ENCODE measurements at regions not wholly inside any gene's neighbourhood (a gene's known extent, or its start where the extent isn't known, plus 50 kb on each side); places are given as distances from the start of the nearest gene placed in this dataset.

DNA sequence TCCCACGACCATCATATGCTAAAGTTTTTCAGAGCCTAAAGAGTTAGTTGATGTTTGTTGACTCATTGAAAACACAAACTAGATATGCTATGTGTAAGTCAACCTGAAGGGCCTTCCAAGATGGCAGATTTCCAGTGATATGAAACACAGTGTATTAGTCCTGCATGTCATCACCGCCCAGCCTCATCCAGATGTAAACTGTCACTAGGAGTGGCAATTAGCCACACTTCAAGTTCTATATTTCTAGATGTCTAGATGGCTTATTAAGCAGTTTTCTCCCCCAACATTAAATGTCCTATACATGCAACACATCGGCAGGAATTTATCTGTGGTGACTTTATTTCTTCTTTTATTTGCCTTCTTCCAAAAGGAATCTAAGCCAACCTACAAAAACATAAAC, 444.1 kb upstream of the SMIM21 start:
- no peaks in the 10 kb centered on the region for H3K9me3 ChIP-seq (replicated peaks; ENCODE audit: control insufficient read depth, low read depth, low read length)
- peak; percentile 22 for DNase-seq
- no peaks in the 10 kb centered on the region for H3K36me3 ChIP-seq (ENCODE audit: control insufficient read depth, insufficient read depth, low read length)
- no CpG with 5 or more reads among the region's 3 CpGs for WGBS (ENCODE audit: insufficient coverage)
- no peak overlapping the region for H3K27ac ChIP-seq (ENCODE audit: low read length)
- no peak overlapping the region for H3K4me3 ChIP-seq (ENCODE audit: low read length)
- H3K4me1 ChIP-seq (ENCODE audit: control insufficient read depth, insufficient read depth, low read length) = peaks cover 4% of the 10 kb centered on the region
- H3K27me3 ChIP-seq (ENCODE audit: control insufficient read depth, insufficient read depth, low read length) = no peaks in the 10 kb centered on the region

DNA sequence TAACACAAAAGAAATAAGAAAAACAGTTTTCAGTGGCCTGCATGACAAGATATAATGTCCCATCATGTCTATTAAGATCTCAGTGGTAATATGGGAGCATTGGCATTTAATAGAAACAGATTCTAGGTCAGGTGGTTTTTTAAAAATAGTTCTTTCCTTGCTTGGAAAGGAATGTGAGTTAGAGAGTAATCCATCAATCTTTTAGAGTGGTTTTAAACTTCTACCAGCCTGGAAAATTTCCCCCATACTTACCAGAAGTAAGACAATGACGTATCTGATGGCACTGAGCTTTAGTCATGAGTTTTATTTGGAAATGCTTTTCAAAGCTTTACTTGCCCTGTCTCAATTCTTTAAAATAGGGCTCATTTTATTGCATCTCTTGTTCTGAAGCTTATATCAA, 441.7 kb upstream of the SMIM21 start:
- Histone ChIP-seq H3K4me3 (ENCODE audit: low read length) (no peak overlapping the region), H3K27ac (ENCODE audit: low read length) (peak overlapping the region; percentile 22), H3K27me3 (ENCODE audit: control insufficient read depth, insufficient read depth, low read length) (no peaks in the 10 kb centered on the region), H3K4me1 (ENCODE audit: control insufficient read depth, insufficient read depth, low read length) (peaks cover 2% of the 10 kb centered on the region), H3K9me3 (replicated peaks; ENCODE audit: control insufficient read depth, low read depth, low read length) (no peaks in the 10 kb centered on the region), H3K36me3 (ENCODE audit: control insufficient read depth, insufficient read depth, low read length) (no peaks in the 10 kb centered on the region)
- peak; percentile 69 for DNase-seq
- no CpG with 5 or more reads among the region's 1 CpG for WGBS (ENCODE audit: insufficient coverage)

- H3K27me3 ChIP-seq (ENCODE audit: control insufficient read depth, insufficient read depth, low read length) = no peaks in the 10 kb centered on the region
- no peaks in the 10 kb centered on the region for H3K36me3 ChIP-seq (ENCODE audit: control insufficient read depth, insufficient read depth, low read length)
- H3K4me1 ChIP-seq (ENCODE audit: control insufficient read depth, insufficient read depth, low read length) = peaks cover 2% of the 10 kb centered on the region
- no peaks in the 10 kb centered on the region for H3K9me3 ChIP-seq (replicated peaks; ENCODE audit: control insufficient read depth, low read depth, low read length)
- DNase-seq = no peak
- H3K4me3 ChIP-seq (ENCODE audit: low read length) = no peak overlapping the region
- 86% methylated on average over 8 of the region's 9 CpGs for WGBS (ENCODE audit: insufficient coverage)
- no peak overlapping the region for H3K27ac ChIP-seq (ENCODE audit: low read length)
Measured at GRCh38 chr18:75868031-75868430, 440.5 kb upstream of the SMIM21 start.

DNA sequence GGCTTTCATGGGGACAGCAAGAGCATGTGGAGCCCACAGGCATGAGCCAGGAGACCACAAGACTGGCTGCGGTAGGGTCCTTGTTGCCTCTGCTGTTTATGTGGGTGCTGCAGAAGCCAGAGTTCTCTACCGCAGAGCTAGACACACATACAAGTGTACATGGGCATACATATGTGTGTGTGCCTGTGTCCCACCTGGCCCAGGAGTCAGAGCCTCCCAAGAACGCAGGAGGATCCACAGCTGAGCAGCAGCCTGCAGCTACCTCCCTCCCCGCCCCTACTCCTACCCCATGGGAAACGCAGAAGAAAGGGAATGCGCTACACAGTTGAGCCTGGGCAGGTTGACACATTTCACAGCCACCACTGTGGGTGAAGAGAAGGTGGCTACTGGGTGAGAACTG, 438.1 kb upstream of the SMIM21 start:
- DNase-seq = no peak
- no peak overlapping the region for H3K4me3 ChIP-seq (ENCODE audit: low read length)
- 100% methylated on average over 2 of the region's 6 CpGs for WGBS (ENCODE audit: insufficient coverage)

GRCh38 chr18:75864816-75865215, 437.3 kb upstream of the SMIM21 start:
- WGBS (ENCODE audit: insufficient coverage) = 100% methylated on average over 1 of the region's 1 CpG
- Histone ChIP-seq H3K4me1 (ENCODE audit: control insufficient read depth, insufficient read depth, low read length) (no peaks in the 10 kb centered on the region), H3K36me3 (ENCODE audit: control insufficient read depth, insufficient read depth, low read length) (no peaks in the 10 kb centered on the region), H3K9me3 (replicated peaks; ENCODE audit: control insufficient read depth, low read depth, low read length) (no peaks in the 10 kb centered on the region), H3K4me3 (ENCODE audit: low read length) (no peak overlapping the region), H3K27me3 (ENCODE audit: control insufficient read depth, insufficient read depth, low read length) (no peaks in the 10 kb centered on the region), H3K27ac (ENCODE audit: low read length) (no peak overlapping the region)
- DNase-seq = no peak

More for the DNA sequence above, 438.1 kb upstream of the SMIM21 start:
- Histone ChIP-seq H3K9me3 (replicated peaks; ENCODE audit: control insufficient read depth, low read depth, low read length) (no peaks in the 10 kb centered on the region), H3K4me1 (ENCODE audit: control insufficient read depth, insufficient read depth, low read length) (peaks cover 2% of the 10 kb centered on the region), H3K36me3 (ENCODE audit: control insufficient read depth, insufficient read depth, low read length) (no peaks in the 10 kb centered on the region), H3K27ac (ENCODE audit: low read length) (no peak overlapping the region), H3K27me3 (ENCODE audit: control insufficient read depth, insufficient read depth, low read length) (no peaks in the 10 kb centered on the region)

- H3K27me3 ChIP-seq (ENCODE audit: control insufficient read depth, insufficient read depth, low read length) = no peaks in the 10 kb centered on the region
- H3K4me3 ChIP-seq (ENCODE audit: low read length) = no peak overlapping the region
- H3K27ac ChIP-seq (ENCODE audit: low read length) = no peak overlapping the region
- DNase-seq = peak; percentile 28
- WGBS (ENCODE audit: insufficient coverage) = no CpG with 5 or more reads among the region's 5 CpGs
- no peaks in the 10 kb centered on the region for H3K4me1 ChIP-seq (ENCODE audit: control insufficient read depth, insufficient read depth, low read length)
- no peaks in the 10 kb centered on the region for H3K9me3 ChIP-seq (replicated peaks; ENCODE audit: control insufficient read depth, low read depth, low read length)
- no peaks in the 10 kb centered on the region for H3K36me3 ChIP-seq (ENCODE audit: control insufficient read depth, insufficient read depth, low read length)
Measured at GRCh38 chr18:75863696-75864095, 436.2 kb upstream of the SMIM21 start.

DNA sequence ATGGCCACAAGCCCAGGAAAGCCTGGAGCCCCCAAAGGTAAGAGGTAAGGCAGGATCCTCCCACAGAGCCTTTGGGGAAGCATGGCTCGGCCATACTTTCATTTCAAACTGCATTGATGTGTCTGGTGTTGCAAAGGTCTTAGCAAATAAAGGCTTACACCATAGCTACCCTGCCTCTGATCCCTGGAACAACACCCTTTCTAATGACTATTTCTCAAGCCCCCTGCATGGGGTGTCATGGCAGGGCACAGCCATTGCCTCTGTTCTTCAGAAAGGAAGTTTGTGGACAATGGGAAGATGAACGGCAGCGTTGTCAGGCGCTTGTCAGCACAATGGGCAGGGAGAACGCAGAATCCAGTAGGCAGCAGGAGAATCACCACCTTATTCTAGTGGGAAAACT, 435.0 kb upstream of the SMIM21 start:
- no CpG with 5 or more reads among the region's 5 CpGs for WGBS (ENCODE audit: insufficient coverage)
- DNase-seq = no peak
- Histone ChIP-seq H3K27me3 (ENCODE audit: control insufficient read depth, insufficient read depth, low read length) (no peaks in the 10 kb centered on the region), H3K36me3 (ENCODE audit: control insufficient read depth, insufficient read depth, low read length) (no peaks in the 10 kb centered on the region), H3K4me1 (ENCODE audit: control insufficient read depth, insufficient read depth, low read length) (no peaks in the 10 kb centered on the region), H3K4me3 (ENCODE audit: low read length) (no peak overlapping the region), H3K9me3 (replicated peaks; ENCODE audit: control insufficient read depth, low read depth, low read length) (no peaks in the 10 kb centered on the region), H3K27ac (ENCODE audit: low read length) (no peak overlapping the region)

- no peak for DNase-seq
- Histone ChIP-seq H3K4me3 (ENCODE audit: low read length) (no peak overlapping the region), H3K27me3 (ENCODE audit: control insufficient read depth, insufficient read depth, low read length) (no peaks in the 10 kb centered on the region), H3K4me1 (ENCODE audit: control insufficient read depth, insufficient read depth, low read length) (no peaks in the 10 kb centered on the region), H3K9me3 (replicated peaks; ENCODE audit: control insufficient read depth, low read depth, low read length) (no peaks in the 10 kb centered on the region), H3K27ac (ENCODE audit: low read length) (no peak overlapping the region), H3K36me3 (ENCODE audit: control insufficient read depth, insufficient read depth, low read length) (no peaks in the 10 kb centered on the region)
- WGBS (ENCODE audit: insufficient coverage) = 91% methylated on average over 5 of the region's 7 CpGs
Measured at GRCh38 chr18:75860166-75860565, 432.7 kb upstream of the SMIM21 start.

GRCh38 chr18:75859533-75859932, 432.0 kb upstream of the SMIM21 start:
- WGBS (ENCODE audit: insufficient coverage) = 81% methylated on average over 4 of the region's 5 CpGs
- Histone ChIP-seq H3K4me1 (ENCODE audit: control insufficient read depth, insufficient read depth, low read length) (no peaks in the 10 kb centered on the region), H3K9me3 (replicated peaks; ENCODE audit: control insufficient read depth, low read depth, low read length) (no peaks in the 10 kb centered on the region)

GRCh38 chr18:75858754-75859153, 431.3 kb upstream of the SMIM21 start:
- no peaks in the 10 kb centered on the region for H3K9me3 ChIP-seq (replicated peaks; ENCODE audit: control insufficient read depth, low read depth, low read length)
- no peak overlapping the region for H3K27ac ChIP-seq (ENCODE audit: low read length)
- H3K36me3 ChIP-seq (ENCODE audit: control insufficient read depth, insufficient read depth, low read length) = no peaks in the 10 kb centered on the region
- no peaks in the 10 kb centered on the region for H3K4me1 ChIP-seq (ENCODE audit: control insufficient read depth, insufficient read depth, low read length)
- H3K27me3 ChIP-seq (ENCODE audit: control insufficient read depth, insufficient read depth, low read length) = no peaks in the 10 kb centered on the region
- H3K4me3 ChIP-seq (ENCODE audit: low read length) = no peak overlapping the region
- no peak for DNase-seq
- WGBS (ENCODE audit: insufficient coverage) = no CpG with 5 or more reads among the region's 2 CpGs

More at GRCh38 chr18:75859533-75859932, 432.0 kb upstream of the SMIM21 start:
- Histone ChIP-seq H3K27me3 (ENCODE audit: control insufficient read depth, insufficient read depth, low read length) (no peaks in the 10 kb centered on the region), H3K4me3 (ENCODE audit: low read length) (no peak overlapping the region), H3K27ac (ENCODE audit: low read length) (no peak overlapping the region), H3K36me3 (ENCODE audit: control insufficient read depth, insufficient read depth, low read length) (no peaks in the 10 kb centered on the region)
- DNase-seq = no peak

DNA sequence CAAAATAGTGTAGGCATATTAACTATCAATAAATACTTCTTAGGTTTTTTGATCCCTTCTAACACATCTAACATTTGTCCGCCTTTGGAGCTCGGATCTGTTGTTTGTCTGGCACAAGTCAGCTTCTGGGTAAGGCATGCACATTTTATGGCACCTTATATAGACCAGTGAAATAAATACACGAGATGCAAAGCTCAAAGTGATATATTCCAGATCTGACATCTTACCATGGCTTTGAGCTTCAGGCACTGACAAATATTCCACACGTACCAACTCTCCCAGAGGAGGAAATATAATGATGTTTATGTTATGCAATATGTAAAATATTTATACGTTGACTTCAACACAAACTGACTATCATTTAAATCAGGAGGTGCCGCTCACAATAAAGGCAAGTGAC, 430.1 kb upstream of the SMIM21 start:
- Histone ChIP-seq H3K4me1 (ENCODE audit: control insufficient read depth, insufficient read depth, low read length) (no peaks in the 10 kb centered on the region), H3K9me3 (replicated peaks; ENCODE audit: control insufficient read depth, low read depth, low read length) (no peaks in the 10 kb centered on the region), H3K27ac (ENCODE audit: low read length) (no peak overlapping the region), H3K4me3 (ENCODE audit: low read length) (no peak overlapping the region), H3K36me3 (ENCODE audit: control insufficient read depth, insufficient read depth, low read length) (no peaks in the 10 kb centered on the region), H3K27me3 (ENCODE audit: control insufficient read depth, insufficient read depth, low read length) (no peaks in the 10 kb centered on the region)
- WGBS (ENCODE audit: insufficient coverage) = no CpG with 5 or more reads among the region's 6 CpGs
- no peak for DNase-seq
